HG02571 (cell line): ENCODE measurements at regions not wholly inside any gene's neighbourhood (a gene's known extent, or its start where the extent isn't known, plus 50 kb on each side); places are given as distances from the start of the nearest gene placed in this dataset.

Source experiments
- ATAC-seq: cut with Tn5 transposase; IDR thresholded peaks from one replicate; pipeline ENCODE4 v1.9.1; 2021; ENCODE audit warnings: mild to moderate bottlenecking, moderate library complexity; ENCODE audit not compliant: unreplicated experiment

DNA sequence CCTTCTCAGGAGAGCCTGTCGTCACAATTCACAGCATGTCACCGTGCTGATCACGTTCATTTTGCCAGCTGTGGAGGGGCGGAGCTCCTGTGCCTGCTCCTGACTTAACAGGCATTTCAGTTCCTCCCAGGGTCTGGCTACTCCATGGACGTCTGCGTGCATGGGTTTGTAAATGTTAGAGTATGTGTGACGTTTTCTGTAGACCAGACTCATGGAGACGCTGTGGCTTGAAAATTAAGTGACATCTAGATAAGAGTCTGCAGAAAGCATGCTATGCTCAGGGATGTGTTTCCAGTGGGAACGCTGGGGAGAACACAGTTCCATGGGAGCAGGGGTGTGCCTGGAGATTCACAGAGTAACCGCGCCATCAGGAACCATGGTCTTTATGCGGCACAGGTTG is 804.0 kb downstream of the TBC1D22A start:
- ATAC-seq, result no peak

DNA sequence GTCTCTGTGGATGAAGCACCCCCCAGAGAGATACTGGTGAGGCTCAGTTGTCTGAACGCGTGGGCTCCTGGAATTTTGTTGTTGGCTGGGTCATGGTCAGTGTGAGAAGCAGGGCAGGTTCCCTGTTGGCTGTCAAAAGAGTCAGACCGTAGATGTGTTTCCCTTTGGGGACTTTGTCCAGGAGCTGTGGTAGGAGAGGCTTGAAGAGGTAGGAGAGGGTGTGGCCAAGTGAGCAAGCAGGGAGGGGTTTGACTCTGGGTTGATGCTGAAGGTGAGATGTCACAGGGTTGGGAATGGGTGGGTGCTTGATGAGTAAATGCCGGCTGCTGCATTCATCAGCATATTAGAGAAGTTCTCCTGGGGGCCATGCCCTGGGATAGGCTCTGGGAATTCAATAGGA is 803.2 kb downstream of the TBC1D22A start:
- ATAC-seq, result no peak

DNA sequence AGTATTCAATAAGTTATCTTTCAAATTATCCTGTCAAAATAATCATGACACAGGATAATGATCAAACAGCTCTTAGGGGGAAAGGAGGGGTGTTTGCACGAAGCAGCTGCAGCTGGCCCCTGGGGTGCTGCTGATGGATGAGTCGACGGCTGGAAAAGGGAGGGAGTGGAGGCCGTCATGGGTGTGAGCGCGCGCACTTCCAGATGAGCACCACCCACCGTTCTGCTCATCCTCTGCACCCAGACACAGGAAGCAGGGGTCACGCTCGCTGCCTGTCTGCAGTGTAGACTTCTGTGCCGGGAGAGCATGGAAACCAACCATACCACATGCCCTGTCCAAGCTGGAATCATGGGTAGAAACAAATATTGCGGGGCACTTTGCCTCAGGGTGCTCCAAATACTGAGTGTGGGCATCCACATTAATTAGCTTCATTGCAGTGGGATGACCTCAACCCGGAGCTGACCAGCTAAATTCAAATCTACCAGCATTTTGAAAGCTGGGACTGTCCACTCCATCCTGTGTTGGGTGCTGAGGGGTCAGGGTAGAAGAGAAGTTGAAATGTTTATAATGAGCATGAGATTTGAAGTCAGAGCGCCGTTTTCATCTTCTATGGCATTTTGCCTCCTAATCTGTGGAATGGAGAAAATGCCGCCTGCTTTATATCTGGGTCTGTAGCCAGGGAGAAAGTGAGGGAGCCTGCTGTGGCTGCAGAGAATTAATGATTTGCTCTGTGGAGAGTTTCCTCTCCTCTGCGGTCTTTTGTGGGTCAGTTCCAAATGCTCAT is 802.4 kb downstream of the TBC1D22A start:
- ATAC-seq, result no peak

DNA sequence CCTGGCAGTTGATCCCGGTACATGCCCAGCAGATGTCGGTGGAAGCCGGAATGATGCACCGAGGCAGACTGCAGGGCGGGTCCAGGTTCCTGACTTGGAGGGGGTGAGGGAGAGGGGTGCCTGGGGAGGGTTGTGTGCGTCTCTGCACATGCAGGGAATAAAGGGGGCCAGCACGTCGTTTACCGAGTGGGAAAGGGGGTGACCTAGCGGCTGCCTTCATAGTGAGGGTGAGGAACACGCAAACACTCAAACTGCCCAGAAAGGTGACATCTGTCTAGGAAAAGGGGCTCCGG is 801.7 kb downstream of the TBC1D22A start:
- no peak for ATAC-seq

DNA sequence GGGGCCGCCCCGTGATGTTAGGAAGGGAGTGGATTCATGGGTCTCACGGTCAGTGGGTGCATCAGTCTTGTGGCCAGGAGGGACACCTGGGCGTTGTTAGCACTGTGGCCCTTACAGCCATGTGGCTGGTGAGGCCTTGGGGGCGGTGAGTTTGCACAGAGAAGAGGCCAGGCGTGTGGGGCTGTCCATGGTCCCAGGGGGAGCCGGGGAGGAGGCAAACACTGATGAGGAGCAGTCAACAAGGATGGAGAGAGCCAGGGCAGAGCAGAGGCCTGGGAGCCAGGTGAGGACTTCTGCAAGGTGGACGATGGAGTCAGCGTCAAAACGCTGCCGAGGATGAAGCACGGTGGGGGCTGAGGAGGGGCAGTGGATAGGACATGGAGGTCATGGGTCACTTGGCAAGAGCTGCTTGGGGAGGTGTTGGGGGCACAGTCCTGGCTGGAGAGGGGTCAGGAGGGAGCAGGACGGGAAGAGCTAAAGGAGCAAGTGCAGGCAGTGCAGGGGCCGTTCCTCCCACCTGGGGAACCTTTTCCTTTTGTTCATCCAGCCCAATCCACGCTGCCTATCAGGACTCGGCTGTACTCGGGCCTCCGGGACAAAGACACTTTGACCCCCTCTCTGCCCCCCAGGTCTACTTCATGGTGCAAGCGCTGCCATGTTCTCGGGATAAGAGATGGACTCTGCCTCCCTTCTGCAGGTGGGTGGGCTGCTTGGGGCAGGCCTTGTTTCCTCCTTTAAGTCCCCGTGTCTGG is 801.1 kb downstream of the TBC1D22A start:
- ATAC-seq, result no peak

DNA sequence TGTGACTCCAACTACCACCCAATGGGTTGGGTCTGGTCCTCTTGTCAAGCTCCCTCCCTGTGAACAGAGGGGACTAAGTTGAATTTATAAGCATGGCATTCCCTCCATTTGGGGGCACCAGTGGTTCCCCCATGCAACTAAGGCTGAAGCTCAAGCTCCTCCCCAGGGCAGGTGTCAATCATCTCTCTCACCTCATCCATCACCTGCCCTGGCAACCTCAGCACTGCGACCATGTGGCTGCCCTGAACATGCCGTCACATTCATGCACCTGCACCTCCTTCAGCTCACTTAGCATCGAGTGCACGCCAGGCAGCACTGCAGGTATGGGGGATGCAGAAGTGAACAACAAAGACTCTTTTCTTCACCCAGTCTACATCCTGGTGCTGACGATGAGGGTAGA is 799.3 kb downstream of the TBC1D22A start:
- ATAC-seq, result no peak

DNA sequence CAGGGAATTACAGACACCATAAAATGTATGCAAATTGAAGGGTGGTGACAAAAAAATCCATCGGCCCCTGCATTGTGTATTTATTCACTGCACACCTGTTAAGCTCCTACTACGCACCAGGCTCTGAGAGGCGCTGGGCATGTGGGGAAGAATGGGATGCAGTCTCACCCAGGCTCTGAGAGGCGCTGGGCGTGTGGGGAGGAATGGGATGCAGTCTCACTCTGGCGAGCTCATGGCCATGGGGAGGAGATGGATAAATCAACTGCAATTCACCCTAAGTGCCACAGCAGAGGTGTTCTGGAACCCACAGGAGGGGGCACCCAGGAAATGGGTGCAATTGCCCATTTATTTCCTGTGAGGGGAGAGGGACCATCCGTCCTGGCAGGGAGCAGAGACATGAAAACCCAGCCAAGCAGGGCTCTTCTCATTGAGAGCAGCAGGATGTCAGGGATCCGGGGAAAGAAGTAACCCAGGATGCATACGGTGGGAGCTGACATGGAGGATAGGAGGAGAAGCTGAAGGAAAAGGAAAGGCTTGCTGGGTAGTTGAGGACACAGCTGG is 798.7 kb downstream of the TBC1D22A start:
- ATAC-seq, result no peak

DNA sequence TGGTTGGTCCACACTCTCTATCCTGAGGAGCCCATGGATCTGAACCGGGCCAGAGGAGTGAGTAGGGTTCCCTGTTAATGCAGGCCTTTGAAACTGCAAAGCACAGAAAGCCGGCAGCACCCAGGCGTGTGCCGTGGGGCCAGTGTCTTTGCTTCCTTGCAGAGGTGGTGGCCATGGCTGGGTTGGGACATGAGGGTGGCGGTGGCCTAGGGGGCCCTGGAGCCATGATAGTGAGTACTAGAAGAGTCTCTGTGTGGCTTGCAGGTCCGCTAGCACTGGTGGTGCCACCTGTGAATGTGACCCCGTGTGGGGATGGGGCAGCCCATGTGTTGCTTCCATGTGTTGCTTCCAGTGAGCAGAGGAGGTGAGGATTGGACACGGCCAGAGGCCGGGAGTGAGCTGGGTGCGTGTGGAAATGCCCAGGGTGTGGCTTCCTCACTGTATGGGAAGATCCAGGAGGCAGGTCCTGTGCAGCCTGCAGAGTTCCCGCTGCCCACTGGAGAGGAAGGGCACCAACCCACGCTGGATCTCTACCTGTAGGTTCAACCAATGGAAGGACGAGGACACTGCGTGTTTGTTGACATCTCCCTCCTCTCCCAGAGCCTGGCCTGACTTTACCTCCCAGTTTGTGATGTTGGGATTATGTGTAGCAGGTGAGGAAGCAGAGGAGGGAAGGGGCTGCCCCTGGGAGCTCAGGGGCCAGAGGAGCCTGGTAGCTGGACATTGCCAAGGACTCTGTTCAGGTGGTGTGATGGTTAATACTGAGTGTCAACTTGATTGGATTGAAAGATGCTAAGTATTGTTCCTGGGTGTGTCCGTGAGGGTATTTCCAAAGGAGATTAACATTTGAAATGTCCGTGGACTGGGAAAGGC is 796.6 kb downstream of the TBC1D22A start:
- no peak for ATAC-seq

DNA sequence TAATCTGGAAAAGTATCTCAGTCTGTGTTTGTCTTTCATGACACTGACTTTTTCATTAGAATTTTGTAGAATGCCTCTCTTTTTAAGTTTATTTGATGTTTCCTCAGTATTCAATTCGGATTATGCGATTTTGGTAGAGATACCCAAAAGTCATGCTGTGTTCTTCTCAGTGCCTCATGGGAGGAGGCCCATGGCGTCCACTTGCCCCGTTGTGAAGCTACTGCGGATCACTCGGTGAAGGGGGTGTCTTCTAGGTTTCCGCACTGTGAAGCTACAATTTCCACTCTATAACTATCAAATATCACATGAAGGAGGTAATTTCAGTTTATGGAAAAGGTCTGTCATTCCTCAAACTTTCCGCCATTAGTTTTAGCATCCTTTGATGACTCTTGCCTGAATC is 794.0 kb downstream of the TBC1D22A start:
- no peak for ATAC-seq

DNA sequence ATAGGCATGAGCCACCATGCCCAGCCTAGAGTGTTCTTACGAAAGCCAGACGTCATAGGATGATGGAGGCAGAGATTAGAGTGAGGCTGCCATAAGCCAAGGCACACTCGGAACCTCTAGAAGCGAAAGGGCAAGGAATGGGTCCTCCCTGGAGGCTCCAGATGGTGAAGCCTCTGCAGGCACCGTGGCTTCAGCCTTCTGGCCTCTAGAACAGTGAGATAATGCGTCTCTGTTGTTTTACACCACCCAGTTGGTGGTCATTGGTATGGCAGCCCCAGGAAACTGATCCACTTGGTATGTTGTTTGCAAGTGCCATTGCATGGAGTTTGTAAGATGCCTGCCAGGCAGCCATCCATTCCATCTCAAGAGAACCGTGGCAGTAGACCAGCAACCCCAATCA is 791.0 kb downstream of the TBC1D22A start:
- ATAC-seq, result no peak

DNA sequence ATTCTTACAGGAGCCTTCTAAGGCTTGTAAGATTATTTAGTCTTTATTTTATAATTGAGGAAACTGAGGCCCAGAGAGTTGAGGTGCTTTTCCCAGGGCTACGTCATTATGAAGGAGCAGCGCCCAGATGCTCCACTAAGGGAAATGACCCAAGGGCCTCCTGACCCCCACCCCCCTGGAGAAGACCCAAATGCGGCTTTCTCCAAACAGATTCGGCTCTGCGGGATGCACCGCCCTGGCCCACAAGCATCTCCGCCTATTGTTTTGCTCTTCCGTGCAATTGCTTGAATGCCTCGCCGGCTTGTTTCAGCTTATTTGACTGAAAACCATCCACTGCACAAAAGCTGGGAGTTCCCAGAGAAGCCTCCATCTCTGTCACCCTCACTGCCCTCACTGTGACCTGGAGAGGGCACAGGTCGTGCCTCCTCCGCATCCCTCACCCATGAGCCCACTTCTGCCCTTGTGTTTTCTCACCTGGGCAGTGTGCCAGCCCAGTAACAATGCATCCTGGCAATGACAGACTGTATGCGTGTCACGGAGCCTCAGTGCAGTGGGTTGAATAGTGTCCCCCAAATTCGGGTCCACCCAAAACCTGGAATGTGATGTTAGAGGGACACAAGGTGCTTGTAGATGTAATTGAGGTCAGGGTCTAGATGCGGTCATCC is 790.2 kb downstream of the TBC1D22A start:
- no peak for ATAC-seq

DNA sequence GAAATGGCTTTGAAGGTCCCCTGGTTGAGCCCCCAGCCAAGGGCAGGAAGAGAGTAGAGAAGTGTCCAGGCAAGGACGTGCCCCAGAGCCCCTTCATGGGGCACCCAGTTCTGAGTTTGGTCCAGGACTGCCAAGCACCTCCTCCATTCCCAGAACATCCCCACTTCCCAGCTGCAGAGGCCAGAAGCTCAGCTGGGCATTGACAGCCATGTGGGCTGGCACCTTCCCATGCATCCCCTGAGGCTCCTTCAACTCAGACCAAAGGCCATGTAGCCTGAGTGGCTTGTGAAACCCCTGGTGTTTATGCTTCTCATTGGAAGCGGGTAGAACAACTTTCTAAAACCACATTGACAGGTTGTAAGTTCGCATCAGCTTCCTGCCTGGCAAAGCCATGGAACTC is 789.6 kb downstream of the TBC1D22A start:
- ATAC-seq, result no peak

DNA sequence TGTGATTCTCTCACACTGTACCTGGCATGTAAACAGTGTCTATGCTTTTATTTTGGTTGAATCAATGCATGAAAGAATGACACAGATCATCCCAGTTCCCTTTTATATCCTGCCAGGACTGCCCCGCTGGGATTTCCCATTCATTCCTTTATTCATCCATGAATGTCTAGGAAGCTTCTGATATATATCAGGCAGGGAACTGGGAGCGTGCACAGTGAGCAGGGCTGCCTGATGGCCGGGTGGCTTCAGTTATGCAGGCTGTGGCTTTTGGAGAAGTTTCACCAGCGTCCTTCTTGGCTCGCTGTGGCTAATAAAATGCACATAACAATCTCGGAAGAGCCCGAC is 789.0 kb downstream of the TBC1D22A start:
- no peak for ATAC-seq

DNA sequence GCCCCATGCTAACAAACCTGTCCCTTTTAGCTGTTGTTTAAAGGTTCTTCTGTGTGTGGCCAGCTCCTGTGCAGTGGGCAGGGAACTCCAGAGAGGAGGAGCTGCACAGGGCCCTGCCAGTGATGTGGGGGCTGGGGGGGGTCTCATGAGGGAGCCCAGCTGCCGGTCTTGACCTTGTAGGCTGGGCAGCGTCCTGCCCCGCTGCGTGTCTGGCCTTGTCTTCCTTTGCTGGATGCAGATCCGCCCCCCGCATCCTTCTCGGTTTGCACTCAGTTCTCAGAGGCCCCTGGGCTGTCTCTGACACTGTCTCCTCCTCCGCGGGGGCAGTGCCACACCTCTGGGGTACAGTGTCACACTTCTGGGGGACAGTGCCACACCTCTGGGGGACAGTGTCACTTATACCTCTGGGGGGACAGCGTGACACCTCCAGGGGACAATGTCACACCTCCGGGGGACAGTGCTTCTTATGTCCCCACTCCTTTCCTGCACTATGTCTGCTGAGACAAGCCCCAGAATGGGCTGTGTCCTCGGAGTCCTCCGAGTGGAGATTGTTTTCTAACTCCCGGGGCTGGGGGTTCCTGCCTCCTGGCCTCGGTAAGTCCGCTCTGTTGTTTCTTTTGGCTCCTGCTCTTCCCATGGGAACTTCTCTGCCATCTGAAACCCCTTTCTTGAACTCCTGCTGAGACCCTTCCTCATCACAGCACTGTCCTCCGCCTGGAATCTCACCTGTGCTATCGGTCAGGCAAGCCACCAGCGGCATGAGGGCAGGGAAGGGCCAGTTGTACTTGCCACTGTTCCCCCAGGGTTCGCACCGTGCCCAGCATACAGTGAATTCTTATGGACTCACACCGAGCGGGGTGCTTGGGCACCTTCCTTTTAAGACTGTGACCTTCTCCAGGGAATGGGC is 788.3 kb downstream of the TBC1D22A start:
- no peak for ATAC-seq

DNA sequence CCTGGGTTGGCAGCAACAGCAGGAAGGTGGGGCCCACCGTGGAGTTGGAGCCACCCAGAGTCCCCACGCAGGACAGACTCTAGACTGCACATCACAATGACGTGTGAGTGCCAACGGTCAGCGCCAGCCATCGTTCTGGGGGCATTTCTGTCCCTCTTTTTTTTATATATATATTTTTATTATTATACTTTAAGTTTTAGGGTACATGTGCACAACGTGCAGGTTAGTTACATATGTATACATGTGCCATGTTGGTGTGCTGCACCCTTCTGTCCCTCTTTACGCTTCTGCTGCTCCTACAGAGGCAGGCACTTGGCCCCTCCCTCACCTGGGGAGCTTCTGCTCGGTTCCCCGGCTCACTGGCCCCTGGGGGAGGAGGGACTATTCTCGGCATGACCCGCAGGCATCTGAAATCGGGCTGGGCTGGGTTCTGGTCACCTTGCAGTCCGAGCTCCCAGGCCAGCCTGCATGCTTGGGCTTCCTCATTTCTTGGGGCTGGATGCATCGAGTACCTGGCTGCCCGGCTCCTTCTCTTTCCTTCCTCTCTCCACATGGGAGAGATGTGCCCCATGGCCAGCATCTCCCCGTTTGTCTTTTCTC is 787.4 kb downstream of the TBC1D22A start:
- ATAC-seq, result no peak

DNA sequence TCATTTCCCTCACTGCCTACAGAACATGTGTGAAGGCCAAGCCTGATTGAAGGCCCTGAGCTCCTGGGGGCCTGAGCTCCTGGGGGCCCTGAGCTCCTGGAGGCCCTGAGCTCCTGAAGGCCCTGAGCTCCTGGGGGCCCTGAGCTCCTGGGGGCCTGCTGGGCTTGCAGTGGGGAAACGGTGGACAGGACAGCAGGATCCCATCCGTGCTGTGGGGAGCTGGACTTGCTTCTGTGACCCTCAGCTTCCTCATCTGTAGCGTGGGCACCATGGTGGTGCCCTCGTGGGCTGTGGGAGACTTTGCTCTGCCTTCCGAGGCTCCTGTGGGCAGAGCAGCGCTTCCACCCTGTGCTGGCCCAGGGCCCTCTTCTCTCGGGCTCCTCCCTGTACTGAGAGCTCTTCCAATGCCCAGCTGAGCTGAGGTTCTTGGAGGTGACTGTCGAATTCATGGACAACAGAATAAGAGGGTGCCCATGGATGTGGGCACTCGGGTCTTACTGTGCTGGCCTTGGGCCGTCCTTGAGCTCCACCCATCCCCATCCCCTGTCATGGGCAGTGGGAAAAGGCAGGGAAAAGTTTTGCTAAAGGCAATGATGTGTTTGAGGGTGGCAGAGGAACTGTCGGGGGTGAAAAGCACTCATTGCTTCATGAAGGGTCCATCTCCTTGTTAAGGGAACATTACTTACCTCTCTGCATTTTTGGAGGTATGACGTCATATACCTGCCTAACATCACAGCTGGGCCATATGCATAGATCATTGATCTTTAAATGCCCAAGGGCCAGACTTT is 786.7 kb downstream of the TBC1D22A start:
- no peak for ATAC-seq

DNA sequence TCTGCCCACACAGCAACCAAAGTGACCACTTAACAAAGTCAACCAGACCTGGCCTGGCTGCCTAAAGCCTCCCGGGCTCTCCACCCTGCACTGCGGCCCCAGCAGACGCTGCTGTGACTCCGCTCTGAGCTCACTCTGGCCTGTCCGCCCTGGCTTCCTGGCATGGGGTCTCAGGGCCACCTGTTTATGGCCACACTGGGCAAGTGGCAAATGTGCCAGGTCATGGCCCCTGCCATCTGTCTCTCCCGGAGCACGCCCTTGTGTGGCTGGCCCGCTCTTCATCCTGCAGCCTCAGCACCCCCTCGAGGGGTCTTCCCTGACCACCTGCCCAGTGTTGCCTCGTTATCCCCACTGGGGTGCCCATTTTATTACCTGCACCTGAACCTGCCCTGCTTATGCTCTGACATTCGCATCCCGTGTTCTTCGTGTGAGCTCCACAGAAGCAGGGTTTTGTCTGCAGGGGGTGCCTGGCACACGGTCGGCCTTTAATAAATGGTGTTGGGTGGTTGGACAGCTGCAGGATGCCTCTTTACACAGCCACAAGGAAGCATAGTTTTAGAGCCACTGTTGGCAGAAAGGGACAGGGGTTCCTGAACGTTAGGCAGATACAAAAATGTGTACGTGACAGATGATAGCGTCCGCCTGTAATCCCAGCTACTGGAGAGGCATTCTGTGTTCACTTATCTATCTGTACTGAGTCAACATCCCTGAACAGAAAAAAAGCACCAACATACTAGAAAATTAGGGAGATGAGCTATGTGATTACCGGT is 785.6 kb downstream of the TBC1D22A start:
- no peak for ATAC-seq

DNA sequence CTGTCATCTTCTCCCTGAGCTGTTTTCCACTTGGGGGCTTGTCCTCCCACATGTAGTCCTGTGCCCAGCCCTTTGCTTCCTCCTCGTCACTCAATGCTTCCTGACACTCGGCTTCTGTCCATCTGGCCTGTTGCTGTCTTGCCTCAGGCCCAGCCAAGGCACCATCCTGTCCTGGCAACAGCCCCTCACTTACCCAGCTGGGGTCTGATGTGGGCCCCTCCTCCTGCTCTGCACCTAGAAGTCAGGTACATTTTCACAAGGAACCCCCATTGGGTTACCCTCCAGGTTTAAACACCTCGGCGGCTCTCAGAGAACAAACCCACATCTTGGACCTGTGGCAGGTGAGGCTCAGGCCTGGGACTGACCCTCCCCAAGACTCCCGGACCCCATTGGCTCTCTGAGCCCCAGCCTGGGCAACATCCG is 784.8 kb downstream of the TBC1D22A start:
- no peak for ATAC-seq
